ENCODE measurements at regions not wholly inside any gene's neighbourhood (a gene's known extent, or its start where the extent isn't known, plus 50 kb on each side); places are given as distances from the start of the nearest gene placed in this dataset.

- TF ChIP-seq CTCF (conservative IDR thresholded peaks at IDR 0.05; ENCODE audit: low read depth, low read length) (no peak), EZH2 (IDR thresholded peaks at IDR 0.05; ENCODE audit: borderline replicate concordance, low read depth, low read length, poor library complexity, severe bottlenecking) (no peak)
Measured at GRCh38 chr5:124056326-124056990, 544.5 kb downstream of the CSNK1G3 start.
